K562 (cell line): ENCODE measurements at regions not wholly inside any gene's neighbourhood (a gene's known extent, or its start where the extent isn't known, plus 50 kb on each side); places are given as distances from the start of the nearest gene placed in this dataset.

Source experiments
- ATAC-seq: fragments of 200-7000 bp; cut with Tn5 transposase; 3 replicates; pipeline ENCODE4 v1.9.1; 2020; ENCODE audit warnings: moderate library complexity
- BruUV-seq: library from RNA; stranded (reverse); fragments of 400-500 nt; replicated peaks from 2 replicates; lab custom pipeline; 2021; lab: Mats Ljungman, UMichigan
- CTCF ChIA-PET: fragments of 300-600 bp; formaldehyde crosslinking; extraction: SDS; loops from one replicate; lab custom pipeline; 2021; ENCODE audit warnings: low intra/inter-chr PET ratio; lab: Yijun Ruan, JAX
- POLR2A ChIA-PET: fragments of 300-600, 350-650 bp; sonication (Branson Sonifier 250); formaldehyde crosslinking; extraction: SDS; loops from one replicate; lab custom pipeline; 2021; ENCODE audit warnings: antibody characterized with exemption, inconsistent platforms; lab: Yijun Ruan, JAX
- DNase-seq, 4 experiments: peaks; one replicate each; pipeline versions ENCODE4 v3.0.0 to v3.0.0-alpha.2; 2011 to 2018; ENCODE audit warnings: low spot score in 3 of 4, mixed read lengths in 3 of 4; ENCODE audit errors: extremely low read depth in 1 of 4
- FAIRE-seq: peaks from 2 replicates; lab custom pipeline; 2011; peaks lifted over from hg19 to GRCh38; lab: Jason Lieb, UNC
- H2AFZ ChIP-seq: 2 replicates; pipeline ENCODE4 v1.6.0; 2011; ENCODE audit warnings: low read depth, low read length, control low read depth, inconsistent platforms
- H3K27ac ChIP-seq: fragments of 200-600 bp; 3 replicates; pipeline ENCODE4 v1.8.0; 2011; ENCODE audit warnings: low read depth, mild to moderate bottlenecking, control low read depth, inconsistent platforms, low read length, moderate library complexity, mixed read lengths; ENCODE audit errors: extremely low read depth
- H3K27me3 ChIP-seq, 2 experiments: fragments of 300-600 bp in 1 of 2; 2 replicates in 1 of 2; 3 replicates in 1 of 2; pipeline versions ENCODE4 v1.6.0 to v1.8.0; 2011; ENCODE audit warnings: inconsistent platforms in 2 of 2, low read length in 2 of 2, mild to moderate bottlenecking in 1 of 2, mixed read lengths in 1 of 2, moderate library complexity in 1 of 2; ENCODE audit not compliant: control insufficient read depth in 2 of 2, insufficient read depth in 2 of 2
- H3K36me3 ChIP-seq: fragments of 300-600 bp; 3 replicates; pipeline ENCODE4 v1.8.0; 2011; ENCODE audit warnings: mild to moderate bottlenecking, low read length, inconsistent platforms; ENCODE audit not compliant: control insufficient read depth, insufficient read depth
- H3K4me1 ChIP-seq, 2 experiments: fragments of 200-600 bp in 1 of 2; replicated peaks in 1 of 2; 2 replicates in 1 of 2; 3 replicates in 1 of 2; pipeline versions ENCODE4 v1.5.1 to v1.8.0; 2011; ENCODE audit warnings: inconsistent platforms in 2 of 2, low read length in 2 of 2, mild to moderate bottlenecking in 1 of 2, mixed read lengths in 1 of 2, moderate library complexity in 1 of 2; ENCODE audit not compliant: control insufficient read depth in 2 of 2, insufficient read depth in 2 of 2
- H3K4me2 ChIP-seq: 2 replicates; pipeline ENCODE4 v1.6.1; 2011; ENCODE audit warnings: low read length, control low read depth, inconsistent platforms, mixed read lengths; ENCODE audit not compliant: insufficient read depth
- H3K4me3 ChIP-seq: fragments of 200-600 bp; sonication (generic), shearing (Covaris generic); 2 replicates; pipeline ENCODE4 v1.5.1; 2016; ENCODE audit warnings: control low read depth, inconsistent platforms
- H3K79me2 ChIP-seq: fragments of 200-600 bp; 3 replicates; pipeline ENCODE4 v1.8.0; 2011; ENCODE audit warnings: low read length, inconsistent platforms; ENCODE audit not compliant: control insufficient read depth, insufficient read depth
- H3K9ac ChIP-seq, 2 experiments: 2 replicates each; pipeline versions ENCODE4 v1.6.0 to v1.6.1; 2011; ENCODE audit warnings: low read depth in 2 of 2, low read length in 2 of 2, control low read depth in 1 of 2, inconsistent platforms in 1 of 2, mild to moderate bottlenecking in 1 of 2, mixed read lengths in 1 of 2; ENCODE audit not compliant: insufficient read depth in 1 of 2
- H3K9me1 ChIP-seq: one replicate; pipeline ENCODE4 v1.6.0; 2011; ENCODE audit warnings: inconsistent platforms, mild to moderate bottlenecking, low read length, moderate library complexity; ENCODE audit not compliant: control insufficient read depth, insufficient read depth
- H3K9me3 ChIP-seq: replicated peaks from 2 replicates; pipeline ENCODE4 v1.5.1; 2011; ENCODE audit warnings: low read depth, low read length, inconsistent platforms; ENCODE audit not compliant: control insufficient read depth, insufficient read depth
- H4K20me1 ChIP-seq: replicated peaks from 2 replicates; pipeline ENCODE4 v1.6.1; 2011; ENCODE audit warnings: low read length, inconsistent platforms, mixed read lengths; ENCODE audit not compliant: control insufficient read depth, insufficient read depth
- C11orf30 ChIP-seq: fragments of 450-650 bp; IDR thresholded peaks from 2 replicates; pipeline ENCODE4 v1.6.1; 2016; ENCODE audit warnings: low read depth, mild to moderate bottlenecking
- ELF4 ChIP-seq: fragments of 450-650 bp; formaldehyde crosslinking; IDR thresholded peaks from 2 replicates; pipeline ENCODE4 v1.4.0; 2022; ENCODE audit warnings: missing genetic modification characterization
- MAFF ChIP-seq: IDR thresholded peaks from 2 replicates; pipeline ENCODE4 v1.6.1; 2012; ENCODE audit warnings: low read length, improper control_type of control experiment
- MAFK ChIP-seq: IDR thresholded peaks from 2 replicates; pipeline ENCODE4 v1.6.1; 2011; ENCODE audit warnings: low read length, improper control_type of control experiment
- RAD51 ChIP-seq: fragments of 450-650 bp; IDR thresholded peaks from 2 replicates; pipeline ENCODE4 v1.7.1; 2016; ENCODE audit warnings: low read depth, mild to moderate bottlenecking, borderline replicate concordance
- RFX1 ChIP-seq: fragments of 450-650 bp; IDR thresholded peaks from 2 replicates; pipeline ENCODE4 v1.6.1; 2016; ENCODE audit warnings: mild to moderate bottlenecking, moderate library complexity
- ZBTB7A ChIP-seq: IDR thresholded peaks from 2 replicates; pipeline ENCODE4 v1.6.1; 2011; ENCODE audit warnings: low read depth, mild to moderate bottlenecking, low read length, moderate library complexity, borderline replicate concordance; ENCODE audit not compliant: control insufficient read depth
- WGBS: fragments of 100-300 bp; shearing (Covaris generic); methylation state at CpG from one replicate; pipeline ENCODE4 v1.1.6; 2016; ENCODE audit warnings: low coverage, mixed read lengths; ENCODE audit not compliant: insufficient coverage; ENCODE audit errors: missing lambda C conversion rate; 5-methylcytosine and 5-hydroxymethylcytosine counted together
- in situ Hi-C: fragments of 300-500 bp; cut with MboI; formaldehyde crosslinking; loops from 4 replicates; pipeline ENCODE4 v1.15.0; 2018; ENCODE audit warnings: inconsistent platforms, mixed read lengths
- intact Hi-C: fragments of 100-400 bp; cut with micrococcal nuclease; formaldehyde crosslinking; loops from 2 replicates; pipeline ENCODE4 v1.14.2; 2022

- Histone ChIP-seq H3K9me3 (peaks cover 2% of the 10 kb centered on the region; the same call in 1 of the 2 replicates), H2AFZ (no peak overlapping the region), H3K27ac (no peak overlapping the region), H3K79me2 (no peaks in the 10 kb centered on the region), H3K9ac (no peak overlapping the region), H3K36me3 (no peaks in the 10 kb centered on the region), H3K4me2 (no peak overlapping the region), H3K9me1 (no peaks in the 10 kb centered on the region), H3K4me1 (no peaks in the 10 kb centered on the region), H3K27me3 (no peaks in the 10 kb centered on the region), H3K4me3 (no peak overlapping the region), H4K20me1 (no peaks in the 10 kb centered on the region)
- ATAC-seq (no peak), DNase-seq (no peak), FAIRE-seq (no peak)
- TF ChIP-seq RFX1 (no peak), ZBTB7A (no peak), ELF4 (CRISPR knock-in tag) (no peak), RAD51 (no peak)
- WGBS: 5% methylated on average over 2 of the region's 2 CpGs
- BruUV-seq: no TSS peak
- in situ Hi-C loops: no loop called here
- CTCF ChIA-PET: no interaction called here
- intact Hi-C loops: no loop called here
- POLR2A ChIA-PET: no interaction called here
Measured at GRCh38 chr3:191070201-191070600, 128.8 kb upstream of the OSTN start.

- no peaks in the 10 kb centered on the region for H3K27me3 ChIP-seq
- intact Hi-C loops: no loop called here
- H3K4me2 ChIP-seq: no peak overlapping the region
- H3K9me3 ChIP-seq: no peaks in the 10 kb centered on the region; the same call in 1 of the 2 replicates
- in situ Hi-C loops: no loop called here
- no peaks in the 10 kb centered on the region for H3K4me1 ChIP-seq
- ChIA-PET CTCF (no interaction called here), POLR2A (no interaction called here)
- H3K27ac ChIP-seq: no peak overlapping the region
- no peak overlapping the region for H3K9ac ChIP-seq
- no peaks in the 10 kb centered on the region for H3K9me1 ChIP-seq
- DNase-seq (no peak), FAIRE-seq (no peak), ATAC-seq (no peak)
- 2% methylated on average over 5 of the region's 5 CpGs for WGBS
- no peak overlapping the region for H2AFZ ChIP-seq
- H3K4me3 ChIP-seq: no peak overlapping the region
- H4K20me1 ChIP-seq: no peaks in the 10 kb centered on the region
- no TSS peak for BruUV-seq
- H3K36me3 ChIP-seq: no peaks in the 10 kb centered on the region
- no peaks in the 10 kb centered on the region for H3K79me2 ChIP-seq
- TF ChIP-seq MAFF (0 out of 2 replicates have a peak, but pooled peaks have one; percentile 4), MAFK (0 out of 2 replicates have a peak, but pooled peaks have one; percentile 47), C11orf30 (peak; percentile 48; the same call in 1 of the 2 replicates)
Measured at GRCh38 chr3:191068946-191069813, 129.9 kb upstream of the OSTN start.
